Activated CD4-positive, alpha-beta T cell treated with anti-CD3 and anti-CD28 coated beads, Interleukin-2, amount 10 ng/mL, durations not matched to agents 24 days and 14 days (primary cell): ENCODE measurements at regions not wholly inside any gene's neighbourhood (a gene's known extent, or its start where the extent isn't known, plus 50 kb on each side); places are given as distances from the start of the nearest gene placed in this dataset.
"Not testable (repeated sequence)": the region's sequence is repeated elsewhere in the genome, so short reads cannot be mapped to it uniquely, and the experiment has no call there.

Experiments used
- DNase-seq: peaks from one replicate; pipeline ENCODE4 v3.0.0; 2022
- H3K27ac Mint-ChIP-seq: one replicate; pipeline ENCODE4 v1.8.0; 2022; ENCODE audit warnings: mild to moderate bottlenecking, mixed read lengths
- H3K27me3 Mint-ChIP-seq: one replicate; pipeline ENCODE4 v1.8.0; 2022; ENCODE audit warnings: mixed read lengths
- H3K36me3 Mint-ChIP-seq: one replicate; pipeline ENCODE4 v1.8.0; 2022; ENCODE audit warnings: low read depth, mild to moderate bottlenecking, mixed read lengths
- H3K4me1 Mint-ChIP-seq: one replicate; pipeline ENCODE4 v1.8.0; 2021; ENCODE audit warnings: mixed read lengths
- H3K4me3 Mint-ChIP-seq: one replicate; pipeline ENCODE4 v1.8.0; 2022; ENCODE audit warnings: mild to moderate bottlenecking, moderate library complexity, mixed read lengths
- H3K9me3 Mint-ChIP-seq: one replicate; pipeline ENCODE4 v1.8.0; 2021; ENCODE audit warnings: mixed read lengths
- intact Hi-C: fragments of 100-400 bp; cut with micrococcal nuclease; formaldehyde crosslinking; loops from one replicate; pipeline ENCODE4 v1.15.1; 2023

DNA sequence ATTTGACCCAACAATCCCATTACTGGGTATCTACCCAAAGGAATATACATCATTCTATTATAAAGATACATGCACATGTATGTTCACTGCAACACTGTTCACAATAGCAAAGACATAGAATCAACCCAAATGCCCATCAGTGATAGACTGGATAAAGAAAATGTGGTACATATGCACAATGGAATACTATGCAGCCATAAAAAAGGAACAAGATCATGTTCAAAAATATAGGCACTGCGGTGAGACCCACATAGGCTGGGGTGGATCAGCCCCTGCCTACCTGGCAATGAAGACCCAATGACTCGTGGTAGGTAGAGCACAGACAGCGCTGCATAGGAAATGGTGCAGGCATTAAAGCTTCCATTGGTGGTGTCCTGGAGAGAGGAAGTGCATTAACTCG is 88.6 kb upstream of the NFIL3 start:
- H3K9me3 Mint-ChIP-seq, H3K27ac Mint-ChIP-seq, DNase-seq, H3K4me3 Mint-ChIP-seq, H3K36me3 Mint-ChIP-seq, intact Hi-C loops, H3K4me1 Mint-ChIP-seq: not testable (repeated sequence)
- peaks cover 11% of the 10 kb centered on the region for H3K27me3 Mint-ChIP-seq

DNA sequence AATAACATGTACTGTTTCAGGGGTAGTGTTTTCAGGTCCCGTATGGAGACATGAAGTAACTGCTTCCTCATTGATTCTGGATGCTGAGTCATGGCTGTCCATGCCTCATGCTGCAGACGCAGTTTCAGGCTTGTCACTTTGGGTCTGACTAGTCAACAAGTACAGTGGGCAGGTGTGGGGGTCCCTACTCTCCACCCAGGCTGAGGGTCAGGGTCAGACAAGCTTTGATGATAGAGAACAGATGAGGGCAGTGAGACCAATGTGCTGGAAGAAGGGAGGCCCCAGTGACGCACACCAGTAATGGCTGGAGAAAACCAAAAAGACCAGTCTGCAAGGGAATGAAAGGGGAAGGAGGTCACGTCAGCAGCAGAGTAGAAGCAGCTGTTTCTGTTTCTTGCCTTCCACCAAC is 80.0 kb upstream of the NFIL3 start:
- H3K4me3 Mint-ChIP-seq, result no peak overlapping the region

DNA sequence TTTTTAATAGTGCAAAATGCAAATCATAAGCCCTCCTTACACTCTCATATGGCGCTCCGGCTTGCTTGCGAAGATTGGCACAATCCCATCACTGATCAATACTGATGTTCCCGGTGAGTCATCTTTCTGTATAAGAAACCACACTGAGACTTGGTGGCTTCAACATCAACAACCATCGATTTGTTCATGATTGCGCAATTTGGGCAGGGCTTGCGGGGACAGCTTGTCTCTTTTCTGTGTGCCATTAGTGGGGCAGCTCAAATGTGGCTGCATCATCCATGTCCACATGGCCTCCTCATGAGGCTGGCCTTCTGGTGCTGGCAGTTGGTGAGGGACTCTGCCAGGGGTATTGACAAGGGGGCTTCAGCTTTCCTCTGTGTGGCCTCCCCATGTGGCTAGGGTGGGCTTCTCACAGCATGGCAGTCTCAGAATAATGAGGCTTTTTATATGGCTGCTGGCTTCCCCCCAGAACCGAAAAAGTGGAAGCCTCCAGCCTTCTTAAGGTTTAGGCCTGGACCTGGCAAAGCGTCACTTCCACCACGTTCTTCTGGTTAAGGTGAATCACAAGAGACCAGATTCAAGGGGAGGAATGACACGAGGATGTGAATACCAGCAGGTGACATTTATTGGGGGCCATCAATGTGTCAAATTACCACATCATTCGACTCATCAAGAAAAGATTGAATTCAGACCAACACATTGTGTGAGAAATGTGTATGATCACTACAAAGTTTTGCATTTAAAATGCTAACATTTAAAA is 79.5 kb upstream of the NFIL3 start:
- Mint-ChIP-seq H3K27me3 (peaks cover 21% of the 10 kb centered on the region), H3K9me3 (no peaks in the 10 kb centered on the region), H3K36me3 (no peaks in the 10 kb centered on the region), H3K4me3 (no peak overlapping the region), H3K27ac (no peak overlapping the region), H3K4me1 (no peaks in the 10 kb centered on the region)
- peak; percentile 31 for DNase-seq
- intact Hi-C loops, result no loop called here

More for the DNA sequence above, 80.0 kb upstream of the NFIL3 start:
- peak; percentile 52 for DNase-seq
- no peak overlapping the region for H3K27ac Mint-ChIP-seq
- no peaks in the 10 kb centered on the region for H3K36me3 Mint-ChIP-seq
- no peaks in the 10 kb centered on the region for H3K9me3 Mint-ChIP-seq
- H3K4me1 Mint-ChIP-seq, result no peaks in the 10 kb centered on the region
- H3K27me3 Mint-ChIP-seq, result peaks cover 21% of the 10 kb centered on the region
- intact Hi-C loops, result no loop called here

DNA sequence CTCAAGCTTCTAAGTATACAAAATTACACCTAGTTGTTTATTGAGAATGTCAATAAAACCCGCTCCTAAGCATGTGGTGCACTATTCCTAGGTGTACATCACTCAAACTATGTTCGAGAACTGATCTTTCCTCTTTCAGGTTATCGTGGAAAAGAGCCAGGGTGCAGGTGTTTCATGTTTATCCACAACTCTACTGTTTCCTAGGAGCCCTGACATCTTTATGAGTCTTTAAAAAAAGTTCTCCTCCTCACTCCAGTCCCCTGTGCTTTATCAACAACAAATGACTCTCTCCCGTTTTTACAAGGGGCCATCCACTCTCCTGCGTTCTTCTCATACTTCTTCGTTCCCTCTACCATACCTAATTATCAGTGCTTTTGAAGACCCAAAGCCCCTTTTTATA is 78.8 kb upstream of the NFIL3 start:
- intact Hi-C loops, result no loop called here
- Mint-ChIP-seq H3K4me1 (no peaks in the 10 kb centered on the region), H3K9me3 (no peaks in the 10 kb centered on the region), H3K4me3 (no peak overlapping the region), H3K36me3 (no peaks in the 10 kb centered on the region), H3K27me3 (peaks cover 15% of the 10 kb centered on the region), H3K27ac (no peak overlapping the region)
- DNase-seq, result no peak

DNA sequence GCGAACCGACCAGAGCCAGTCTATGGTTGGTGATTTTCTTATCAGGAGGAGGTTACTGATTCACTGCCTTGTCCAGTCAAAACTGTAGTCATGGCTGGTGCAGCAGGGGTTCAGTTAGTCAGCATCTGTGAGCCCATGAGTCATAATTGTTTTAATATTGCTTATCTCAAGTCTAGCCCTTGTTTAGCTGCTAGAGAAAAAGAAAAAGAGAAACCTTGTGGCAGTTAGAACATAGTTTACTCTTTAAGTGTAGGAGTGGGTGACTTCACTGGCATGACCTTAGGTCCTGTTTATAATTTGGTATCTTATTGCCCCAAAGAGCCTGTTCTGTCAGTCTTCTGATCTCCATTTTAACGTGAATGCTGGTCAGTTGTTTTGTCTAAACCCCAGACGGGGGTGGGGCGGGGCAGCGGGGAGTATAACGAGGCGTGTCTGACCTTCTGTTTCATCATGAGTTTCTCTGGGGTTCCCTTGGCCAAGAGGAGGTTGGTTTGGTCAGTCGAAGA is 76.9 kb upstream of the NFIL3 start:
- no peak overlapping the region for H3K27ac Mint-ChIP-seq
- H3K9me3 Mint-ChIP-seq, result no peaks in the 10 kb centered on the region
- no peak for DNase-seq
- peaks cover 12% of the 10 kb centered on the region for H3K27me3 Mint-ChIP-seq
- H3K4me1 Mint-ChIP-seq, result no peaks in the 10 kb centered on the region
- no peaks in the 10 kb centered on the region for H3K36me3 Mint-ChIP-seq
- intact Hi-C loops, result no loop called here
- H3K4me3 Mint-ChIP-seq, result no peak overlapping the region

DNA sequence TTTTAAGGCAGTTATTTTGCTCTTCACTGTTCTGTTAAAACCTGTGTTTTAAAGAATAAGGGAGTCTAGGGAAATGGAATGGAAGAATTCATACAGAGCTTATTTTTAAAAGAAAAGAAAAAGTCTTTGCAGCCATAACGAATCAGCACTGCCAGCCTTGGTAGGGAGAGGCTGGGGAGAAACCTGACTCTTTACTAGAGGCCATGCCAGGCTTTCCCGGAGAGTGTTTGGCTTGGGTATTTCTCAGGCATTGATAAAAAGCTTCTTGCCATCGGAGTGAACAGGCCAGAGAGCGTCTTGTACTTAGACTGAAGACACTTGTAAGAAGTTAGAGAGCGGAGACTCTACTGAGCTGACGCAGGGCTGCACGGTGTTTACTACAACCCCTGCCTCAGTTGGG is 72.7 kb upstream of the NFIL3 start:
- no peaks in the 10 kb centered on the region for H3K4me1 Mint-ChIP-seq
- no peak for DNase-seq
- peaks cover 30% of the 10 kb centered on the region for H3K27me3 Mint-ChIP-seq
- peaks cover 3% of the 10 kb centered on the region for H3K9me3 Mint-ChIP-seq
- H3K4me3 Mint-ChIP-seq, result no peak overlapping the region
- intact Hi-C loops, result no loop called here
- H3K36me3 Mint-ChIP-seq, result no peaks in the 10 kb centered on the region
- no peak overlapping the region for H3K27ac Mint-ChIP-seq

DNA sequence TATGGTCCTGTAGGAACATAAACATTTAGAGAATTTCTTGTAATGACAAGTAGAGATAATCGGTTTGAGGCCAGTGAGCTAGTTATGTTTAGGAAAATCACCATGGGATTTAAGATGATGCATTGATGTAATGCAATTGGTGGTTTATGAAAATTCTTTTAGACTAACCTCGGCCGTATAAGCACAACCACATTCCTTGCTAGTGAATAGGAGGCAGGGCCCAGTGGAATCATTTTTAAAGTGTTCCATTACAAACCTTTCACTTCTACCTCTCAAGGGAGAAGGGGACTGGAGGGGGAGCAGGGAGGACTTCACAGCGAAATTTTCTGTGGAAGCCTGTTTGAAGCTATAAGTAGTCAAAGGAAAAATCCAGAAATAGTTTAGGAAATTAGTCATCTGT is 71.8 kb upstream of the NFIL3 start:
- peaks cover 30% of the 10 kb centered on the region for H3K27me3 Mint-ChIP-seq
- H3K9me3 Mint-ChIP-seq, result peaks cover 3% of the 10 kb centered on the region
- intact Hi-C loops, result no loop called here
- no peaks in the 10 kb centered on the region for H3K36me3 Mint-ChIP-seq
- no peak for DNase-seq
- H3K27ac Mint-ChIP-seq, result no peak overlapping the region
- no peak overlapping the region for H3K4me3 Mint-ChIP-seq
- no peaks in the 10 kb centered on the region for H3K4me1 Mint-ChIP-seq

DNA sequence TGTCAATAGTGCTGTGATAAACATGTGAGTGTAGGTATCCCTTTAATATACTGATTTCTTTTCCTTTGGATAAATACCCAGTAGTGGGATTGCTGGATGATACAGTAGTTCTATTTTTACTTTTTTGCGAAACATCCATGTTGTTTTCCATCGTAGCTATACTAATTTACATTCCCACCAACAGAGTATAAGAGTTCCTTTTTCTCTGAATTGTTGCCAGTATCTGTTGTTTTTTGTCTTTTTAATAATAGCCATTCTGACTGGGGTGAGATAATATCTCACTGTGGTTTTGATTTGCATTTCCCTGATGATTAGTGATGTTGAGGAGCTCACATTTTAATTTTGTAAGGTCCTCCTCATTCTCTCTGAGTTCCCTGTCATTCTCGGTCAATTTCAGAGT is 71.1 kb upstream of the NFIL3 start:
- peaks cover 3% of the 10 kb centered on the region for H3K9me3 Mint-ChIP-seq
- H3K36me3 Mint-ChIP-seq, result no peaks in the 10 kb centered on the region
- intact Hi-C loops, result no loop called here

DNA sequence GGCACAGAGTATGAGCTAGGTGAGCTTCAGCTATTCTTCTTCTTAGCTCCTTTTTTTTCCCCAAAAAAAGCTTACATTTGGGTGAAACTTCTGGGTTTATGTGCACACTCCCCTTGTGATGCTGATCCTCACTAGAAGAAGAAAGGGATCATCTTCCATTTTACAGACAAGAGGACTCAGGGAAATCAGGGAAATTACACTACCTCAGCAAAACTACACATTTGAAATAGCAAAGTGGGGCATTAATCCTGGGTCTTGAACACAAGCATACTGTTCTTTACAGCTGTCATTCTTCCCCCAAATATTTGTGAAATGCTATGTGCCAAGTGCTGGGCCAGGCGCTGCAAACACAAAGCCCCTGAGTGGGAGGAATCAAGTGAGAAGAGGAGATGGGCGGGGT is 68.6 kb upstream of the NFIL3 start:
- Mint-ChIP-seq H3K27me3 (peaks cover 25% of the 10 kb centered on the region), H3K4me1 (no peaks in the 10 kb centered on the region), H3K36me3 (no peaks in the 10 kb centered on the region), H3K9me3 (peaks cover 3% of the 10 kb centered on the region), H3K4me3 (no peak overlapping the region), H3K27ac (no peak overlapping the region)
- intact Hi-C loops, result no loop called here
- DNase-seq, result no peak

More for the DNA sequence above, 71.1 kb upstream of the NFIL3 start:
- no peak for DNase-seq
- H3K27ac Mint-ChIP-seq, result no peak overlapping the region
- no peaks in the 10 kb centered on the region for H3K4me1 Mint-ChIP-seq
- no peak overlapping the region for H3K4me3 Mint-ChIP-seq
- H3K27me3 Mint-ChIP-seq, result peaks cover 30% of the 10 kb centered on the region

DNA sequence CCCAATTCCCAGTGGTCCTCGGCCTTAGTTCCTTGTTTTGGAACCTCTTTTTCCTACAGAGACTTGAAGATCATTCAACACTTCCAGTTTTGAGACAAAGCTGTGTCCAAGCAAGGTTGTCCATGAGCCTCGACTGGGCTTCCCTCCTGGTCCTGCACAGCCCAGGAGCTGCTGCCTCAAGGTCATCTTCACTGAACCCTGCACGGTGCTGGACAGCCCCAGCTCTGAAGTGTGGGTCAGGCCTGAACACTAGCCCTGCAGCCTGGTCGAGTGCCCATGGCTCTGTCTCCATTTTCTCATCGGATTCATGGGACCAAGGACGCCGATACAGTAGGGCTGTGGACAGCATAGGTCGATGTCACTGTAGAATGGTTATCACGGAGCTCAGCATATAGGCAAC is 68.0 kb upstream of the NFIL3 start:
- Mint-ChIP-seq H3K4me1 (no peaks in the 10 kb centered on the region), H3K4me3 (no peak overlapping the region), H3K36me3 (no peaks in the 10 kb centered on the region), H3K27me3 (peaks cover 25% of the 10 kb centered on the region), H3K9me3 (peaks cover 3% of the 10 kb centered on the region), H3K27ac (no peak overlapping the region)
- intact Hi-C loops, result no loop called here
- no peak for DNase-seq

DNA sequence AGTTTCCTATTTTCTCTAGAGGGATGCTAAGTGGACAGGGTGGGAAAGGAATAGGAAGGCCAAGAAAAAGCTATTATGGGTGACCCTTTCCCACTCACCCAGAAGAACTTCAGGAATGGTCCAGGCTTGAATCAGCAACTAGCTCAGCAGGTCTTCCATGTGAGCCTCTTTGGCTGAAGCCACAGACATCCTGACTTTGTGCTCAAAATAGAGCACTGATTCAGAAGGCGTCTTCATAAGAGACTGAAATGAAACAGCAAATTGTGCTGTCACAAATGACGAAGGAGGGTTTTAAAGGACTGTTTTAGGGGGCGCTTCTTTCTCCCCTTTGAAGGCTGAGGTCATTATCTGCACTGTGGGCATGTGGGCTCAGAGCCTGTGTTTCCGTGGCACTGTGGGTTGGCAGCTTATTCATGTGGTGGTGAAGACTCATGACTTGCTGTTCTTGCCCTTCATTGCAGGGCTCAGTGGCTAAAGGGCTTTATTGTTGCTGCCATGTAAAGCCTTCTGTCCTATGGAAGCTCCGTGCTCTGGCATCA is 65.8 kb upstream of the NFIL3 start:
- no peak overlapping the region for H3K4me3 Mint-ChIP-seq
- H3K27ac Mint-ChIP-seq, result no peak overlapping the region
- intact Hi-C loops, result no loop called here
- H3K27me3 Mint-ChIP-seq, result peaks cover 21% of the 10 kb centered on the region
- H3K9me3 Mint-ChIP-seq, result peaks cover 1% of the 10 kb centered on the region
- no peaks in the 10 kb centered on the region for H3K4me1 Mint-ChIP-seq
- no peaks in the 10 kb centered on the region for H3K36me3 Mint-ChIP-seq
- DNase-seq, result no peak

DNA sequence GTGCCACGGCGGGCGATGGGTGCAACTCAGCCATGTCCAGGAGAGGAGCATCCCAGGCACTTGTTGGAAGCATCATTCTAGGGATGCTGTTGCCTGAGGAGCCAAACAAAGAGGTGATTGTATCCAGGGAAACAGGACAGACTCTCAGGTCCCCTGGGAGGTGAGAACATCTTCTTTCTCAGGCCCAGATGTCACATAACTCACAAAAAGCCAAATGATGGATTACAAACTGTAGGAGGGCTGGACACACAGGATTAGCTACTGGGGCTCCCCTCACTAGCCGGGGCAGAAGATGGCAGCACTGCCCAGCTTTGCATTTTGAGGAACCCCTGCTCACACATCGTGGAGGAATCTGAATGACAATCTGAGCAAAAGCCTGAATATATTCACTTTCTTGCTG is 64.7 kb upstream of the NFIL3 start:
- Mint-ChIP-seq H3K27me3 (peaks cover 17% of the 10 kb centered on the region), H3K36me3 (no peaks in the 10 kb centered on the region), H3K4me3 (no peak overlapping the region), H3K4me1 (no peaks in the 10 kb centered on the region), H3K9me3 (no peaks in the 10 kb centered on the region), H3K27ac (no peak overlapping the region)
- intact Hi-C loops, result no loop called here
- DNase-seq, result no peak

DNA sequence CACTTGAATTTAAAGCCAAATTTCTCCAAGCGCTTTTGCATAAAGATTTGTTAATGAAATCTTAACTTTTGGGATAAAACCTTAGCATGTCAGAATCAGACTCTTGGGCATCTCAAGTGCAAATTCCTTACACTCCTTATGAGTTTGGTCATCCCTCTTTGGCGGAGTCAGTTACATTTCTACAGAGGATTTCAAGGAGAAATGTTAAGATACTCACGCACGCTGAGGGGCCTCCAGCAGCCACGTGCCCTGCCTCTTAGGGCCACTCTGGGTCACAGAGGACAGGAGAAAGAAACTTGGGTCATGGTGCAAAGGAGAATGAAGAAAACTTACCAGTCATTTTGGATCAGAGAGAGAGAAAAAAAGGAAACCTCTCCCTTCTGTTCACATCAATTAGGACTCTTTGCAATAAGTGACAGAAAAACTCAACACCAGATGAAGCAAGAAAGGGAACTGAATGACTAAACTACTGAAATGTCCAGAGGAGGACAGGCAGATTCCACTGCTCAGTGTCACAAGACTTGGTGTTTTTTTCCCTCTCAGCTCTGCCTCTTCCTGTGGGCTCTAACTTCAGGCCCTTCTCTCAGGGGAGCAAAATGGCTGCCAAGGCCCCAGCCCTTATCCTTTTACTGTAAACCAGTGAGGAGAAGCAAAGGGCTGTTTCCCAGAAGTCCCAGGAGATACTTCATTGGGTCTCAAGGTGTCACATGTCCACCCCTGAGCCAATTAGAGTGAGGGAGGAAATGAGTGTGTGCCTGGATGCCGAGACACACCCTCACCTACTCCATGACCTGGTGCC is 63.3 kb upstream of the NFIL3 start:
- Mint-ChIP-seq H3K36me3 (no peaks in the 10 kb centered on the region), H3K4me1 (no peaks in the 10 kb centered on the region), H3K9me3 (no peaks in the 10 kb centered on the region), H3K27me3 (peaks cover 9% of the 10 kb centered on the region), H3K27ac (no peak overlapping the region), H3K4me3 (no peak overlapping the region)
- peak; percentile 43 for DNase-seq
- intact Hi-C loops, result no loop called here

DNA sequence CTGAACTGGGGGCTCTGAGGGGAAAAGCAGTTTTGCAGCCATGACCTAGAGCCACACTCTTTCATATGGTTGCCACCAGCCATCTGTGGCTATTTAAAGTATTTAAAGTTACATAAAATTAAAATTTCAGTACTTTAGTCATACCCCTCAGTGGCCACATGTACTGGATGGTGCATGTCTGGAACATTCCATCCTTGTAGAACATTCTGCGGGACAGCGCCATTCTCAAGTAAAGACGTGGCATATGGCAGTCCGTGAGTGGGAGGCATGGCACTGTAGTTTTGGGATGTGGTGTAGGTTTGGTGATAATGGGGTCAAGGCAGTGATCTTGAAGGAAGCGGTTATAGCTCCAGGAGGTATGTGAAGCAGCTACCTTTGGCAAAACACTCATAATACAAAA is 61.4 kb upstream of the NFIL3 start:
- H3K9me3 Mint-ChIP-seq, result no peaks in the 10 kb centered on the region
- no peak overlapping the region for H3K27ac Mint-ChIP-seq
- intact Hi-C loops, result no loop called here
- peaks cover 9% of the 10 kb centered on the region for H3K27me3 Mint-ChIP-seq
- H3K36me3 Mint-ChIP-seq, result no peaks in the 10 kb centered on the region
- DNase-seq, result peak; percentile 33
- no peak overlapping the region for H3K4me3 Mint-ChIP-seq
- no peaks in the 10 kb centered on the region for H3K4me1 Mint-ChIP-seq
